ENCODE measurements at regions not wholly inside any gene's neighbourhood (a gene's known extent, or its start where the extent isn't known, plus 50 kb on each side); places are given as distances from the start of the nearest gene placed in this dataset.

- no peaks in the 10 kb centered on the region for H3K27me3 ChIP-seq (ENCODE audit: control insufficient read depth in 1 of 2, insufficient read depth in 2 of 2, low read length in 2 of 2)
- no peak overlapping the region for H3K4me3 ChIP-seq (ENCODE audit: low read depth in 1 of 2, low read length in 2 of 2)
- H3K36me3 ChIP-seq (ENCODE audit: insufficient read depth, low read length) = no peaks in the 10 kb centered on the region
- H3K27ac ChIP-seq (ENCODE audit: low read depth, low read length) = no peak overlapping the region
- H3K9ac ChIP-seq (ENCODE audit: low read length) = no peak overlapping the region
- no peaks in the 10 kb centered on the region for H3K4me1 ChIP-seq (ENCODE audit: insufficient read depth, low read length)
- no peaks in the 10 kb centered on the region for H3K9me3 ChIP-seq (ENCODE audit: low read length)
Measured at GRCh38 chr1:199356561-199356960, 670.9 kb upstream of the NR5A2 start.

GRCh38 chr1:199357599-199357998 is 669.9 kb upstream of the NR5A2 start:
- H3K9me3 ChIP-seq (ENCODE audit: low read length) = no peaks in the 10 kb centered on the region
- H3K9ac ChIP-seq (ENCODE audit: low read length) = no peak overlapping the region
- H3K27ac ChIP-seq (ENCODE audit: low read depth, low read length) = no peak overlapping the region
- H3K36me3 ChIP-seq (ENCODE audit: insufficient read depth, low read length) = no peaks in the 10 kb centered on the region
- no peak overlapping the region for H3K4me3 ChIP-seq (ENCODE audit: low read depth in 1 of 2, low read length in 2 of 2)
- no peaks in the 10 kb centered on the region for H3K27me3 ChIP-seq (ENCODE audit: control insufficient read depth in 1 of 2, insufficient read depth in 2 of 2, low read length in 2 of 2)
- H3K4me1 ChIP-seq (ENCODE audit: insufficient read depth, low read length) = no peaks in the 10 kb centered on the region

- no peak overlapping the region for H3K27ac ChIP-seq (ENCODE audit: low read depth, low read length)
- H3K9me3 ChIP-seq (ENCODE audit: low read length) = no peaks in the 10 kb centered on the region
- no peaks in the 10 kb centered on the region for H3K27me3 ChIP-seq (ENCODE audit: control insufficient read depth in 1 of 2, insufficient read depth in 2 of 2, low read length in 2 of 2)
- no peak overlapping the region for H3K9ac ChIP-seq (ENCODE audit: low read length)
- H3K4me3 ChIP-seq (ENCODE audit: low read depth in 1 of 2, low read length in 2 of 2) = no peak overlapping the region
- H3K36me3 ChIP-seq (ENCODE audit: insufficient read depth, low read length) = no peaks in the 10 kb centered on the region
- no peaks in the 10 kb centered on the region for H3K4me1 ChIP-seq (ENCODE audit: insufficient read depth, low read length)
Measured at GRCh38 chr1:199362996-199363395, 664.5 kb upstream of the NR5A2 start.

- no peak overlapping the region for H3K4me3 ChIP-seq (ENCODE audit: low read depth in 1 of 2, low read length in 2 of 2)
- no peaks in the 10 kb centered on the region for H3K4me1 ChIP-seq (ENCODE audit: insufficient read depth, low read length)
- H3K36me3 ChIP-seq (ENCODE audit: insufficient read depth, low read length) = no peaks in the 10 kb centered on the region
- no peaks in the 10 kb centered on the region for H3K27me3 ChIP-seq (ENCODE audit: control insufficient read depth in 1 of 2, insufficient read depth in 2 of 2, low read length in 2 of 2)
- H3K9ac ChIP-seq (ENCODE audit: low read length) = no peak overlapping the region
- H3K9me3 ChIP-seq (ENCODE audit: low read length) = no peaks in the 10 kb centered on the region
- no peak overlapping the region for H3K27ac ChIP-seq (ENCODE audit: low read depth, low read length)
Measured at GRCh38 chr1:199373139-199373538, 654.4 kb upstream of the NR5A2 start.

GRCh38 chr1:199377211-199377610 is 650.3 kb upstream of the NR5A2 start:
- no peak overlapping the region for H3K4me3 ChIP-seq (ENCODE audit: low read depth in 1 of 2, low read length in 2 of 2)
- no peaks in the 10 kb centered on the region for H3K9me3 ChIP-seq (ENCODE audit: low read length)
- H3K9ac ChIP-seq (ENCODE audit: low read length) = no peak overlapping the region
- H3K36me3 ChIP-seq (ENCODE audit: insufficient read depth, low read length) = no peaks in the 10 kb centered on the region
- H3K27me3 ChIP-seq (ENCODE audit: control insufficient read depth in 1 of 2, insufficient read depth in 2 of 2, low read length in 2 of 2) = no peaks in the 10 kb centered on the region
- H3K27ac ChIP-seq (ENCODE audit: low read depth, low read length) = no peak overlapping the region
- H3K4me1 ChIP-seq (ENCODE audit: insufficient read depth, low read length) = no peaks in the 10 kb centered on the region

- Histone ChIP-seq H3K4me3 (ENCODE audit: low read depth in 1 of 2, low read length in 2 of 2) (no peak overlapping the region), H3K4me1 (ENCODE audit: insufficient read depth, low read length) (no peaks in the 10 kb centered on the region), H3K9ac (ENCODE audit: low read length) (no peak overlapping the region), H3K27me3 (ENCODE audit: control insufficient read depth in 1 of 2, insufficient read depth in 2 of 2, low read length in 2 of 2) (no peaks in the 10 kb centered on the region), H3K27ac (ENCODE audit: low read depth, low read length) (no peak overlapping the region), H3K36me3 (ENCODE audit: insufficient read depth, low read length) (no peaks in the 10 kb centered on the region), H3K9me3 (ENCODE audit: low read length) (no peaks in the 10 kb centered on the region)
Measured at GRCh38 chr1:199383793-199384192, 643.7 kb upstream of the NR5A2 start.

- Histone ChIP-seq H3K9me3 (ENCODE audit: low read length) (no peaks in the 10 kb centered on the region), H3K9ac (ENCODE audit: low read length) (no peak overlapping the region), H3K36me3 (ENCODE audit: insufficient read depth, low read length) (no peaks in the 10 kb centered on the region), H3K27me3 (ENCODE audit: control insufficient read depth in 1 of 2, insufficient read depth in 2 of 2, low read length in 2 of 2) (no peaks in the 10 kb centered on the region), H3K4me1 (ENCODE audit: insufficient read depth, low read length) (no peaks in the 10 kb centered on the region), H3K27ac (ENCODE audit: low read depth, low read length) (no peak overlapping the region), H3K4me3 (ENCODE audit: low read depth in 1 of 2, low read length in 2 of 2) (no peak overlapping the region)
Measured at GRCh38 chr1:199394856-199395255, 632.7 kb upstream of the NR5A2 start.

- Histone ChIP-seq H3K9ac (ENCODE audit: low read length) (no peak overlapping the region), H3K27ac (ENCODE audit: low read depth, low read length) (no peak overlapping the region)
Measured at GRCh38 chr1:199396456-199396855, 631.1 kb upstream of the NR5A2 start.

GRCh38 chr1:199399996-199400724 is 627.4 kb upstream of the NR5A2 start:
- H3K4me3 ChIP-seq (ENCODE audit: low read depth in 1 of 2, low read length in 2 of 2) = no peak overlapping the region
- no peaks in the 10 kb centered on the region for H3K9me3 ChIP-seq (ENCODE audit: low read length)
- H3K27ac ChIP-seq (ENCODE audit: low read depth, low read length) = no peak overlapping the region
- H3K36me3 ChIP-seq (ENCODE audit: insufficient read depth, low read length) = no peaks in the 10 kb centered on the region
- no peaks in the 10 kb centered on the region for H3K27me3 ChIP-seq (ENCODE audit: control insufficient read depth in 1 of 2, insufficient read depth in 2 of 2, low read length in 2 of 2)
- H3K9ac ChIP-seq (ENCODE audit: low read length) = no peak overlapping the region
- no peaks in the 10 kb centered on the region for H3K4me1 ChIP-seq (ENCODE audit: insufficient read depth, low read length)

More at GRCh38 chr1:199396456-199396855, 631.1 kb upstream of the NR5A2 start:
- H3K36me3 ChIP-seq (ENCODE audit: insufficient read depth, low read length) = no peaks in the 10 kb centered on the region
- H3K27me3 ChIP-seq (ENCODE audit: control insufficient read depth in 1 of 2, insufficient read depth in 2 of 2, low read length in 2 of 2) = no peaks in the 10 kb centered on the region
- H3K4me3 ChIP-seq (ENCODE audit: low read depth in 1 of 2, low read length in 2 of 2) = no peak overlapping the region
- H3K4me1 ChIP-seq (ENCODE audit: insufficient read depth, low read length) = no peaks in the 10 kb centered on the region
- no peaks in the 10 kb centered on the region for H3K9me3 ChIP-seq (ENCODE audit: low read length)

- Histone ChIP-seq H3K4me3 (ENCODE audit: low read depth in 1 of 2, low read length in 2 of 2) (no peak overlapping the region), H3K36me3 (ENCODE audit: insufficient read depth, low read length) (no peaks in the 10 kb centered on the region), H3K9me3 (ENCODE audit: low read length) (no peaks in the 10 kb centered on the region), H3K4me1 (ENCODE audit: insufficient read depth, low read length) (no peaks in the 10 kb centered on the region), H3K27me3 (ENCODE audit: control insufficient read depth in 1 of 2, insufficient read depth in 2 of 2, low read length in 2 of 2) (no peaks in the 10 kb centered on the region), H3K9ac (ENCODE audit: low read length) (no peak overlapping the region), H3K27ac (ENCODE audit: low read depth, low read length) (no peak overlapping the region)
Measured at GRCh38 chr1:199403531-199404116, 623.9 kb upstream of the NR5A2 start.

GRCh38 chr1:199404191-199404590 is 623.3 kb upstream of the NR5A2 start:
- H3K4me3 ChIP-seq (ENCODE audit: low read depth in 1 of 2, low read length in 2 of 2) = no peak overlapping the region
- no peaks in the 10 kb centered on the region for H3K9me3 ChIP-seq (ENCODE audit: low read length)
- H3K9ac ChIP-seq (ENCODE audit: low read length) = no peak overlapping the region
- H3K4me1 ChIP-seq (ENCODE audit: insufficient read depth, low read length) = no peaks in the 10 kb centered on the region
- no peak overlapping the region for H3K27ac ChIP-seq (ENCODE audit: low read depth, low read length)
- no peaks in the 10 kb centered on the region for H3K27me3 ChIP-seq (ENCODE audit: control insufficient read depth in 1 of 2, insufficient read depth in 2 of 2, low read length in 2 of 2)
- H3K36me3 ChIP-seq (ENCODE audit: insufficient read depth, low read length) = no peaks in the 10 kb centered on the region

- no peak overlapping the region for H3K4me3 ChIP-seq (ENCODE audit: low read depth in 1 of 2, low read length in 2 of 2)
- no peaks in the 10 kb centered on the region for H3K9me3 ChIP-seq (ENCODE audit: low read length)
- H3K9ac ChIP-seq (ENCODE audit: low read length) = no peak overlapping the region
- H3K4me1 ChIP-seq (ENCODE audit: insufficient read depth, low read length) = no peaks in the 10 kb centered on the region
- no peaks in the 10 kb centered on the region for H3K27me3 ChIP-seq (ENCODE audit: control insufficient read depth in 1 of 2, insufficient read depth in 2 of 2, low read length in 2 of 2)
- H3K36me3 ChIP-seq (ENCODE audit: insufficient read depth, low read length) = no peaks in the 10 kb centered on the region
- H3K27ac ChIP-seq (ENCODE audit: low read depth, low read length) = no peak overlapping the region
Measured at GRCh38 chr1:199404976-199405375, 622.5 kb upstream of the NR5A2 start.

Data from muscle layer of colon (tissue), 2 donors.